H9 (cell line): ENCODE measurements at regions not wholly inside any gene's neighbourhood (a gene's known extent, or its start where the extent isn't known, plus 50 kb on each side); places are given as distances from the start of the nearest gene placed in this dataset.

Experiments used
- DNase-seq: peaks from one replicate; pipeline ENCODE4 v3.0.0-alpha.2; 2017
- H2AFZ ChIP-seq: one replicate; pipeline ENCODE4 v1.6.1; 2013; ENCODE audit warnings: mild to moderate bottlenecking, low read length, control low read depth, moderate library complexity
- H2AK5ac ChIP-seq: 2 replicates; pipeline ENCODE4 v1.6.1; 2013; ENCODE audit warnings: low read length, control low read depth, mixed read lengths; ENCODE audit not compliant: insufficient read length
- H2BK120ac ChIP-seq: one replicate; pipeline ENCODE4 v1.6.1; 2013; ENCODE audit warnings: low read depth, mild to moderate bottlenecking, low read length, control low read depth, inconsistent platforms; ENCODE audit not compliant: poor library complexity, severe bottlenecking
- H2BK12ac ChIP-seq: 2 replicates; pipeline ENCODE4 v1.6.1; 2013; ENCODE audit warnings: low read length, control low read depth, mixed read lengths, low read depth; ENCODE audit not compliant: insufficient read length
- H2BK15ac ChIP-seq: 2 replicates; pipeline ENCODE4 v1.6.1; 2013; ENCODE audit warnings: low read depth, low read length, control low read depth
- H2BK20ac ChIP-seq: one replicate; pipeline ENCODE4 v1.6.1; 2013; ENCODE audit warnings: low read depth, mild to moderate bottlenecking, low read length, control low read depth, inconsistent platforms; ENCODE audit not compliant: poor library complexity, severe bottlenecking
- H2BK5ac ChIP-seq: 2 replicates; pipeline ENCODE4 v1.6.1; 2013; ENCODE audit warnings: low read length, control low read depth, mixed read lengths; ENCODE audit not compliant: insufficient read length
- H3K14ac ChIP-seq: 2 replicates; pipeline ENCODE4 v1.6.1; 2013; ENCODE audit warnings: low read length, control low read depth; ENCODE audit not compliant: insufficient read depth
- H3K18ac ChIP-seq: 2 replicates; pipeline ENCODE4 v1.6.1; 2013; ENCODE audit warnings: low read depth, mild to moderate bottlenecking, mixed read lengths, low read length, control low read depth; ENCODE audit not compliant: insufficient read length
- H3K23ac ChIP-seq: 2 replicates; pipeline ENCODE4 v1.6.1; 2013; ENCODE audit warnings: low read length, control low read depth, mixed read lengths, low read depth; ENCODE audit not compliant: insufficient read length
- H3K23me2 ChIP-seq: 2 replicates; pipeline ENCODE4 v1.6.1; 2013; ENCODE audit warnings: low read depth, mild to moderate bottlenecking, mixed read lengths, low read length, control low read depth; ENCODE audit not compliant: insufficient read length, poor library complexity, severe bottlenecking
- H3K27ac ChIP-seq: 2 replicates; pipeline ENCODE4 v1.5.1; 2013; ENCODE audit warnings: low read length, control low read depth, mixed read lengths, low read depth; ENCODE audit not compliant: insufficient read length
- H3K27me3 ChIP-seq: 2 replicates; pipeline ENCODE4 v1.6.1; 2013; ENCODE audit warnings: low read length, control low read depth, inconsistent platforms; ENCODE audit not compliant: insufficient read depth
- H3K4ac ChIP-seq: 2 replicates; pipeline ENCODE4 v1.6.1; 2013; ENCODE audit warnings: low read depth, mild to moderate bottlenecking, control low read depth, inconsistent platforms, low read length, moderate library complexity
- H3K4me1 ChIP-seq: 2 replicates; pipeline ENCODE4 v1.6.1; 2013; ENCODE audit warnings: low read length, control low read depth, inconsistent platforms; ENCODE audit not compliant: insufficient read depth
- H3K4me2 ChIP-seq: 2 replicates; pipeline ENCODE4 v1.6.1; 2013; ENCODE audit warnings: low read length, control low read depth, mixed read lengths; ENCODE audit not compliant: insufficient read length, insufficient read depth
- H3K56ac ChIP-seq: 2 replicates; pipeline ENCODE4 v1.6.1; 2013; ENCODE audit warnings: low read depth, mild to moderate bottlenecking, mixed read lengths, low read length, control low read depth; ENCODE audit not compliant: insufficient read length
- H3K79me1 ChIP-seq: 2 replicates; pipeline ENCODE4 v1.6.1; 2013; ENCODE audit warnings: low read depth, mild to moderate bottlenecking, moderate library complexity, low read length, control low read depth, inconsistent platforms; ENCODE audit not compliant: insufficient read depth, poor library complexity, severe bottlenecking
- H3K79me2 ChIP-seq: 2 replicates; pipeline ENCODE4 v1.6.1; 2013; ENCODE audit warnings: low read length, control low read depth, inconsistent platforms; ENCODE audit not compliant: insufficient read depth
- H3K9ac ChIP-seq: 2 replicates; pipeline ENCODE4 v1.6.1; 2013; ENCODE audit warnings: low read length, control low read depth, mixed read lengths; ENCODE audit not compliant: insufficient read length; ENCODE audit errors: extremely low read depth
- H3K9me3 ChIP-seq: one replicate; pipeline ENCODE4 v1.6.1; 2013; ENCODE audit warnings: low read depth, low read length, inconsistent platforms; ENCODE audit not compliant: control insufficient read depth
- H3T11ph ChIP-seq: one replicate; pipeline ENCODE4 v1.6.1; 2013; ENCODE audit warnings: mild to moderate bottlenecking, low read length, control low read depth, inconsistent platforms
- H4K20me1 ChIP-seq: one replicate; pipeline ENCODE4 v1.6.1; 2013; ENCODE audit not compliant: control insufficient read depth, insufficient read length, insufficient read depth
- H4K5ac ChIP-seq: 2 replicates; pipeline ENCODE4 v1.6.1; 2013; ENCODE audit warnings: low read depth, mild to moderate bottlenecking, mixed read lengths, low read length, control low read depth; ENCODE audit not compliant: insufficient read length
- H4K8ac ChIP-seq: replicated peaks from 2 replicates; pipeline ENCODE4 v1.6.1; 2013; ENCODE audit warnings: low read length, control low read depth, mixed read lengths, low read depth; ENCODE audit not compliant: insufficient read length
- H4K91ac ChIP-seq: 2 replicates; pipeline ENCODE4 v1.6.1; 2013; ENCODE audit warnings: low read depth, mild to moderate bottlenecking, moderate library complexity, mixed read lengths, low read length, control low read depth; ENCODE audit not compliant: insufficient read length
- H3K27ac Mint-ChIP-seq, 3 experiments: 2 replicates in 2 of 3; 3 replicates in 1 of 3; pipeline ENCODE4 v1.8.0; 2020 to 2021; ENCODE audit warnings: mixed read lengths in 3 of 3, mild to moderate bottlenecking in 1 of 3, moderate library complexity in 1 of 3
- H3K27me3 Mint-ChIP-seq: 2 replicates; pipeline ENCODE4 v1.8.0; 2021; ENCODE audit warnings: low read depth, mild to moderate bottlenecking, moderate library complexity, mixed read lengths
- H3K36me3 Mint-ChIP-seq, 3 experiments: 2 replicates in 2 of 3; 3 replicates in 1 of 3; pipeline ENCODE4 v1.8.0; 2020 to 2021; ENCODE audit warnings: low read depth in 3 of 3, mixed read lengths in 3 of 3; ENCODE audit not compliant: insufficient read depth in 1 of 3
- H3K4me1 Mint-ChIP-seq, 2 experiments: 2 replicates each; pipeline ENCODE4 v1.8.0; 2020; ENCODE audit warnings: mixed read lengths in 2 of 2
- H3K4me3 Mint-ChIP-seq, 2 experiments: 2 replicates in 1 of 2; 3 replicates in 1 of 2; pipeline ENCODE4 v1.8.0; 2020 to 2021; ENCODE audit warnings: mild to moderate bottlenecking in 2 of 2, mixed read lengths in 2 of 2, moderate library complexity in 1 of 2
- H3K9me3 Mint-ChIP-seq, 2 experiments: 2 replicates in 1 of 2; 3 replicates in 1 of 2; pipeline ENCODE4 v1.8.0; 2020; ENCODE audit warnings: mild to moderate bottlenecking in 2 of 2, mixed read lengths in 2 of 2, moderate library complexity in 1 of 2
- CTCF ChIP-seq: fragments of 200-600 bp; sonication (generic); conservative IDR thresholded peaks from 3 replicates; pipeline ENCODE4 v1.8.0; 2021; ENCODE audit warnings: antibody characterized with exemption, mild to moderate bottlenecking
- WGBS: extraction: QIAGEN DNeasy Blood & Tissue Kit; methylation state at CpG from one replicate; pipeline ENCODE4 v1.1.7; 2013; ENCODE audit warnings: missing lambda C conversion rate, low lambda C conversion rate, mixed read lengths; ENCODE audit not compliant: insufficient read length; ENCODE audit errors: extremely low coverage; 5-methylcytosine and 5-hydroxymethylcytosine counted together

GRCh38 chr4:96675896-96676295, 836.0 kb downstream of the PDHA2 start:
- no peak overlapping the region for H4K5ac ChIP-seq
- no peak overlapping the region for H4K91ac ChIP-seq
- H3K9me3 ChIP-seq = no peaks in the 10 kb centered on the region
- no peak overlapping the region for H2BK5ac ChIP-seq
- no peak overlapping the region for H3T11ph ChIP-seq
- no peaks in the 10 kb centered on the region for H3K23me2 ChIP-seq
- no peak overlapping the region for H4K8ac ChIP-seq
- Mint-ChIP-seq H3K9me3 (no peaks in the 10 kb centered on the region; a peak in 4 of 5 replicates), H3K4me1 (no peaks in the 10 kb centered on the region), H3K36me3 (peaks cover 0 to 4% (median 0%) of the 10 kb centered on the region in 3 experiments; a peak in 1 of 7 replicates), H3K27me3 (no peaks in the 10 kb centered on the region), H3K27ac (no peak overlapping the region), H3K4me3 (no peak overlapping the region)
- H3K4ac ChIP-seq = no peak overlapping the region
- no peak overlapping the region for H2AK5ac ChIP-seq
- no peak overlapping the region for H3K14ac ChIP-seq
- peak overlapping the region; percentile 70 for H3K23ac ChIP-seq
- no peak overlapping the region for H3K56ac ChIP-seq
- H3K27me3 ChIP-seq = no peaks in the 10 kb centered on the region
- H2BK120ac ChIP-seq = no peak overlapping the region
- no peaks in the 10 kb centered on the region for H3K79me2 ChIP-seq
- no peak for DNase-seq
- H2BK20ac ChIP-seq = no peak overlapping the region
- WGBS = no CpG with 5 or more reads among the region's 1 CpG
- no peaks in the 10 kb centered on the region for H3K4me1 ChIP-seq
- H3K79me1 ChIP-seq = no peaks in the 10 kb centered on the region
- no peak overlapping the region for H2AFZ ChIP-seq
- no peak overlapping the region for H3K27ac ChIP-seq
- no peak overlapping the region for H3K4me2 ChIP-seq
- TF ChIP-seq CTCF = no peak
- H4K20me1 ChIP-seq = no peaks in the 10 kb centered on the region
- no peak overlapping the region for H2BK12ac ChIP-seq
- no peak overlapping the region for H2BK15ac ChIP-seq
- no peak overlapping the region for H3K9ac ChIP-seq
- H3K18ac ChIP-seq = no peak overlapping the region
